GM18507 (cell line): ENCODE measurements at regions not wholly inside any gene's neighbourhood (a gene's known extent, or its start where the extent isn't known, plus 50 kb on each side); places are given as distances from the start of the nearest gene placed in this dataset.
"Not testable (repeated sequence)": the region's sequence is repeated elsewhere in the genome, so short reads cannot be mapped to it uniquely, and the experiment has no call there.

ENCODE experiments used
- DNase-seq: peaks from one replicate; pipeline ENCODE4 v3.0.0; 2011; ENCODE audit warnings: low read depth; ENCODE audit not compliant: insufficient read length; ENCODE audit errors: extremely low spot score
- FAIRE-seq: peaks from 2 replicates; lab custom pipeline; 2011; peaks lifted over from hg19 to GRCh38; lab: Jason Lieb, UNC

GRCh38 chr10:22779331-22780019 is 65.1 kb upstream of the PIP4K2A start:
- FAIRE-seq (no peak), DNase-seq (no peak)

- FAIRE-seq (no peak), DNase-seq (no peak)
Observed at GRCh38 chr10:22774102-22774501, 59.7 kb upstream of the PIP4K2A start.

GRCh38 chr10:22771631-22772030 is 57.3 kb upstream of the PIP4K2A start:
- not testable (repeated sequence) for FAIRE-seq, DNase-seq

GRCh38 chr10:22770270-22770669 is 55.9 kb upstream of the PIP4K2A start:
- DNase-seq, result no peak
- FAIRE-seq, result no peak

- FAIRE-seq (no peak), DNase-seq (no peak)
Observed at GRCh38 chr10:22767859-22768258, 53.5 kb upstream of the PIP4K2A start.

GRCh38 chr10:22766693-22767092 is 52.3 kb upstream of the PIP4K2A start:
- DNase-seq, result no peak
- peak; percentile 61 for FAIRE-seq

GRCh38 chr10:22765660-22766547 is 51.5 kb upstream of the PIP4K2A start:
- DNase-seq, result no peak
- FAIRE-seq, result peak; percentile 93

GRCh38 chr10:22764639-22765038 is 50.3 kb upstream of the PIP4K2A start:
- no peak for FAIRE-seq
- no peak for DNase-seq
